ENCODE measurements at regions not wholly inside any gene's neighbourhood (a gene's known extent, or its start where the extent isn't known, plus 50 kb on each side); places are given as distances from the start of the nearest gene placed in this dataset.

- no peak overlapping the region for H3K4me3 ChIP-seq (replicated peaks; ENCODE audit: low read depth, low read length)
- DNase-seq (ENCODE audit: extremely low read depth, insufficient read length): no peak
- TF ChIP-seq CTCF (IDR thresholded peaks at IDR 0.05; ENCODE audit: insufficient read depth, low read length, poor library complexity, severe bottlenecking): no peak
- H3K27me3 ChIP-seq (replicated peaks; ENCODE audit: control insufficient read depth, insufficient read depth, low read length): no peaks in the 10 kb centered on the region
- H3K36me3 ChIP-seq (ENCODE audit: control insufficient read depth, insufficient read depth, low read length): no peaks in the 10 kb centered on the region
Observed at GRCh38 chr5:178787889-178788288, 57.4 kb upstream of the ZNF354A start.

GRCh38 chr5:178786859-178787499 lies 56.5 kb upstream of the ZNF354A start:
- Histone ChIP-seq H3K36me3 (ENCODE audit: control insufficient read depth, insufficient read depth, low read length) (no peaks in the 10 kb centered on the region), H3K27me3 (replicated peaks; ENCODE audit: control insufficient read depth, insufficient read depth, low read length) (no peaks in the 10 kb centered on the region), H3K4me3 (replicated peaks; ENCODE audit: low read depth, low read length) (no peak overlapping the region)
- DNase-seq (ENCODE audit: extremely low read depth, insufficient read length): no peak
- TF ChIP-seq CTCF (IDR thresholded peaks at IDR 0.05; ENCODE audit: insufficient read depth, low read length, poor library complexity, severe bottlenecking): no peak

GRCh38 chr5:178786417-178786816 lies 56.0 kb upstream of the ZNF354A start:
- Histone ChIP-seq H3K27me3 (replicated peaks; ENCODE audit: control insufficient read depth, insufficient read depth, low read length) (no peaks in the 10 kb centered on the region), H3K4me3 (replicated peaks; ENCODE audit: low read depth, low read length) (no peak overlapping the region), H3K36me3 (ENCODE audit: control insufficient read depth, insufficient read depth, low read length) (no peaks in the 10 kb centered on the region)
- no peak for DNase-seq (ENCODE audit: extremely low read depth, insufficient read length)
- no peak for TF ChIP-seq CTCF (IDR thresholded peaks at IDR 0.05; ENCODE audit: insufficient read depth, low read length, poor library complexity, severe bottlenecking)

GRCh38 chr5:178785999-178786398 lies 55.5 kb upstream of the ZNF354A start:
- no peak overlapping the region for H3K4me3 ChIP-seq (replicated peaks; ENCODE audit: low read depth, low read length)
- DNase-seq (ENCODE audit: extremely low read depth, insufficient read length): no peak
- TF ChIP-seq CTCF (IDR thresholded peaks at IDR 0.05; ENCODE audit: insufficient read depth, low read length, poor library complexity, severe bottlenecking): no peak
- no peaks in the 10 kb centered on the region for H3K36me3 ChIP-seq (ENCODE audit: control insufficient read depth, insufficient read depth, low read length)
- H3K27me3 ChIP-seq (replicated peaks; ENCODE audit: control insufficient read depth, insufficient read depth, low read length): no peaks in the 10 kb centered on the region

GRCh38 chr5:178784391-178784790 lies 53.9 kb upstream of the ZNF354A start:
- H3K4me3 ChIP-seq (replicated peaks; ENCODE audit: low read depth, low read length): no peak overlapping the region
- H3K36me3 ChIP-seq (ENCODE audit: control insufficient read depth, insufficient read depth, low read length): no peaks in the 10 kb centered on the region
- no peak for TF ChIP-seq CTCF (IDR thresholded peaks at IDR 0.05; ENCODE audit: insufficient read depth, low read length, poor library complexity, severe bottlenecking)
- H3K27me3 ChIP-seq (replicated peaks; ENCODE audit: control insufficient read depth, insufficient read depth, low read length): no peaks in the 10 kb centered on the region
- DNase-seq (ENCODE audit: extremely low read depth, insufficient read length): no peak

GRCh38 chr5:178781936-178782335 lies 51.5 kb upstream of the ZNF354A start:
- Histone ChIP-seq H3K4me3 (replicated peaks; ENCODE audit: low read depth, low read length) (no peak overlapping the region), H3K36me3 (ENCODE audit: control insufficient read depth, insufficient read depth, low read length) (no peaks in the 10 kb centered on the region), H3K27me3 (replicated peaks; ENCODE audit: control insufficient read depth, insufficient read depth, low read length) (no peaks in the 10 kb centered on the region)
- no peak for TF ChIP-seq CTCF (IDR thresholded peaks at IDR 0.05; ENCODE audit: insufficient read depth, low read length, poor library complexity, severe bottlenecking)
- DNase-seq (ENCODE audit: extremely low read depth, insufficient read length): no peak

All from GM06990 (cell line).